DND-41 (cell line): ENCODE measurements at regions not wholly inside any gene's neighbourhood (a gene's known extent, or its start where the extent isn't known, plus 50 kb on each side); places are given as distances from the start of the nearest gene placed in this dataset.

ENCODE experiments used
- ATAC-seq: fragments of 200-7000 bp; cut with Tn5 transposase; 3 replicates; pipeline ENCODE4 v1.9.1; 2021; ENCODE audit warnings: low read depth; ENCODE audit not compliant: insufficient read depth
- DNase-seq: peaks from one replicate; pipeline ENCODE4 v3.0.0-alpha.2; 2020
- H2AFZ ChIP-seq: 2 replicates; pipeline ENCODE4 v1.6.0; 2012; ENCODE audit warnings: low read depth, low read length
- H3K27ac ChIP-seq: 2 replicates; pipeline ENCODE4 v1.5.1; 2012; ENCODE audit warnings: low read length, inconsistent platforms
- H3K27me3 ChIP-seq: fragments of 200-600 bp; sonication (generic); 2 replicates; pipeline ENCODE4 v1.6.0; 2012; ENCODE audit warnings: low read length, mild to moderate bottlenecking, inconsistent platforms; ENCODE audit not compliant: insufficient read depth, poor library complexity
- H3K36me3 ChIP-seq: 2 replicates; pipeline ENCODE4 v1.5.1; 2012; ENCODE audit warnings: low read length, inconsistent platforms; ENCODE audit not compliant: insufficient read depth
- H3K4me1 ChIP-seq: 2 replicates; pipeline ENCODE4 v1.5.1; 2012; ENCODE audit warnings: mild to moderate bottlenecking, low read length; ENCODE audit not compliant: insufficient read depth
- H3K4me2 ChIP-seq: 2 replicates; pipeline ENCODE4 v1.6.0; 2012; ENCODE audit warnings: mild to moderate bottlenecking, moderate library complexity, low read length, inconsistent platforms; ENCODE audit not compliant: insufficient read depth
- H3K4me3 ChIP-seq, 2 experiments: fragments of 200-600 bp in 1 of 2; shearing (Covaris generic) in 1 of 2; 2 replicates each; pipeline ENCODE4 v1.5.1; 2012 to 2016; ENCODE audit warnings: inconsistent platforms in 2 of 2, low read length in 2 of 2, mild to moderate bottlenecking in 2 of 2, low read depth in 1 of 2, moderate library complexity in 1 of 2
- H3K79me2 ChIP-seq: 2 replicates; pipeline ENCODE4 v1.6.0; 2012; ENCODE audit warnings: low read length, inconsistent platforms; ENCODE audit not compliant: insufficient read depth
- H3K9ac ChIP-seq: 2 replicates; pipeline ENCODE4 v1.6.0; 2012; ENCODE audit warnings: low read depth, mild to moderate bottlenecking, inconsistent platforms, low read length, moderate library complexity
- H3K9me3 ChIP-seq: 2 replicates; pipeline ENCODE4 v1.5.1; 2012; ENCODE audit warnings: low read length, moderate library complexity, mild to moderate bottlenecking, inconsistent platforms; ENCODE audit not compliant: insufficient read depth, severe bottlenecking
- H4K20me1 ChIP-seq: 2 replicates; pipeline ENCODE4 v1.6.0; 2012; ENCODE audit warnings: low read length; ENCODE audit not compliant: insufficient read depth
- CTCF ChIP-seq: IDR thresholded peaks from 2 replicates; pipeline ENCODE4 v1.5.1; 2012; ENCODE audit warnings: borderline replicate concordance, low read length, moderate library complexity, mild to moderate bottlenecking; ENCODE audit not compliant: poor library complexity, severe bottlenecking; ENCODE audit errors: extremely low read depth
- EZH2 ChIP-seq: IDR thresholded peaks from 3 replicates; pipeline ENCODE4 v1.6.1; 2012; ENCODE audit warnings: borderline replicate concordance, low read depth, mild to moderate bottlenecking, moderate library complexity, low read length, inconsistent platforms; ENCODE audit not compliant: severe bottlenecking

DNA sequence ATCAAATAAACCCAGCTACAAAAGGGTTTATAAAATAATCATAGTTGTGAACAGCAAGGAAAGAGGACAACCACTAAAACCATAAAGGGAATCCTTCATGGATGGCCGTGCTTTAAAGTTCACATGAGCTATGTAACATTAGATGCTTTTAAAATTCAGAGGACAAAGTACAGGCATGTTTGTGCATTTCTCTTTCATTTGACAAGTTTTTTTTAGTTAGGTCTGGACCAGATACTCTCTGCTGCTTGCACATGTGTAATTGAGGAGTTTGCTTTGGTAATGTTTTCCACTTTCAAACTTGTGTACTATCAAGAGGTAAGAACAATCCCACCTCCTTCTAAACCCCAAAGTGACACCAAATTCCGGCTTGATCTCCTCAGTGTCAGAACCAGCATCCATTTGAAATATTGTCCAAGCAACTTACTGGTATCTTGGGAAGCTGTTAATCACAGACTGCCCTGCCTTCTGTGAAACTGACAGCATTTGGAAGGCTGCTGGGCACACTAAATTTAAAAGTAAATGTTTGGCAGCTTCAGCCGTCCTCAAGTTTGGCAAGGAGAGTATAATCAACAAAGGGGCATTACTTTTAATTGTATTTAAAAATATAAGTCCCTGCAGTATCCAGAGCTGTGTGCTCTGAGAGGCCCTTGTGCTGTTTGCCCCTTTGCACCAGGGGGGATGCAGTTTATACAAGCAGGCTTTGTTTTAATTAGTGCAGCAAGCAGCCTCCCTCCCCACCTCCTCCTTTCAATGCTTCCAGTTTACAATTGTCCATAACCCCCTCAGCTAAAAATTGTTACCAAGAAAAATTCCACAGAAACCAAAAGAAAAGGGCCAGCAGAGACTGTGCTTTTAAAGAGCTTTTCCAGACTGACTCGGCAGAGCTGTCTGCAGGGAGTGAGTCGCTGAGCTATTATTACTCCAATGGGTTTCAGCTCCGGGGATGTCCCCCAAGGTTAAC, 328.3 kb upstream of the MPDZ start:
- Histone ChIP-seq H3K4me3 (no peak overlapping the region), H3K4me2 (no peak overlapping the region), H3K27ac (no peak overlapping the region), H3K9ac (no peak overlapping the region), H2AFZ (no peak overlapping the region), H3K36me3 (no peaks in the 10 kb centered on the region), H4K20me1 (no peaks in the 10 kb centered on the region), H3K27me3 (no peaks in the 10 kb centered on the region), H3K79me2 (no peaks in the 10 kb centered on the region), H3K9me3 (no peaks in the 10 kb centered on the region), H3K4me1 (no peaks in the 10 kb centered on the region)
- no peak for TF ChIP-seq CTCF
- TF ChIP-seq EZH2: no peak
- DNase-seq (no peak), ATAC-seq (no peak)

DNA sequence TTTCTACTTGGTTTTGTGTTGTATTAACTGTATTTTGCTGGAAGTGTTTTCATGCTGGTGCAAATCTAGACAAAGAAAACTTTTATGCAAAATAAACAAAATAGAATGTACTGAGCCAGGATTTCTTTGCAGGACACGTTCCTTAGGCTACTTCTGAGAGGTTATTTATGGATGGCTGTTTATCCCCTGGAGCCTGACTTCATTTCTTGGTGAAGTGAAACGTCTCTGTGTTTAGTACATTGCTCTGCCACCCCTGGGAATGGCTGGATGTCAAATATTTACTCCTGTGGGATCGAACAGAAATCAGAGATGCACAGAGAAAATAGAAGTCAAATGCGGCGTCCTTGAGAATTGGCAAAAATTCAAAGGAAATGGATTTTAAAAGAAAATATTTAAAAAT, 327.1 kb upstream of the MPDZ start:
- no peak overlapping the region for H3K9ac ChIP-seq
- H3K27me3 ChIP-seq: no peaks in the 10 kb centered on the region
- TF ChIP-seq CTCF (no peak), EZH2 (no peak)
- no peak overlapping the region for H3K4me2 ChIP-seq
- H3K4me3 ChIP-seq: no peak overlapping the region
- H3K79me2 ChIP-seq: no peaks in the 10 kb centered on the region
- no peak for ATAC-seq
- H2AFZ ChIP-seq: no peak overlapping the region
- no peak for DNase-seq
- H4K20me1 ChIP-seq: no peaks in the 10 kb centered on the region
- no peaks in the 10 kb centered on the region for H3K9me3 ChIP-seq
- no peaks in the 10 kb centered on the region for H3K36me3 ChIP-seq
- no peak overlapping the region for H3K27ac ChIP-seq
- no peaks in the 10 kb centered on the region for H3K4me1 ChIP-seq

DNA sequence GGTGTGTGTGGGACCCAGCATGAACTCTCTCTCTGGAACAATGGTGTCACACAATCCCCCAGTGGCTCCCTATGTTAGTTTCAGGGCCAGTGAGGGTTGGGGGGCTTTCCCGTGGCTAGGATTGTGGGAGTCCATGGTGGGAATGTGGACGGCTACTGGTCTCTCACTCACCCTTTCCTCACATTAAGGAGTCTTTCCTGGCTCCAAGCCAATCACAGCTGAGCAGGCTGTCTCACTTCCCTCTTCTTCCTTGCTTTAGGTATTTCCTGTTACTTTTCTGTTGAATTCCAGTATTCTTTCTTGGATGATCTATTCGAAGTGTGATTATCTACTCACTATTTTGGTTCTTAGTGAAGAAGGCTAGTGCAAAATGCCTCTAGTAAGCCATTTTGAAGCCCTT, 324.4 kb upstream of the MPDZ start:
- no peaks in the 10 kb centered on the region for H4K20me1 ChIP-seq
- H3K27me3 ChIP-seq: no peaks in the 10 kb centered on the region
- no peak for ATAC-seq
- no peak overlapping the region for H3K4me2 ChIP-seq
- H3K79me2 ChIP-seq: no peaks in the 10 kb centered on the region
- no peak overlapping the region for H2AFZ ChIP-seq
- no peak for DNase-seq
- no peak overlapping the region for H3K4me3 ChIP-seq
- H3K4me1 ChIP-seq: no peaks in the 10 kb centered on the region
- TF ChIP-seq CTCF: no peak
- no peak for TF ChIP-seq EZH2
- no peaks in the 10 kb centered on the region for H3K36me3 ChIP-seq
- no peaks in the 10 kb centered on the region for H3K9me3 ChIP-seq
- H3K9ac ChIP-seq: no peak overlapping the region
- H3K27ac ChIP-seq: no peak overlapping the region
